Osteoblast (primary cell): ENCODE measurements at regions not wholly inside any gene's neighbourhood (a gene's known extent, or its start where the extent isn't known, plus 50 kb on each side); places are given as distances from the start of the nearest gene placed in this dataset.

Experiments used
- DNase-seq: peaks from one replicate; pipeline ENCODE4 v3.0.0; 2011; ENCODE audit warnings: low spot score, mixed read lengths; ENCODE audit not compliant: insufficient read length; ENCODE audit errors: missing footprints
- H2AFZ ChIP-seq: 2 replicates; pipeline ENCODE4 v1.6.0; 2011; ENCODE audit warnings: mild to moderate bottlenecking, low read length
- H3K27ac ChIP-seq: 2 replicates; pipeline ENCODE4 v1.5.1; 2011; ENCODE audit warnings: mild to moderate bottlenecking, low read depth, low read length, moderate library complexity
- H3K27me3 ChIP-seq: 2 replicates; pipeline ENCODE4 v1.6.0; 2012; ENCODE audit warnings: mild to moderate bottlenecking, control low read depth, inconsistent platforms, low read length, moderate library complexity; ENCODE audit not compliant: insufficient read depth
- H3K36me3 ChIP-seq: 2 replicates; pipeline ENCODE4 v1.5.1; 2011; ENCODE audit warnings: mild to moderate bottlenecking, low read length, control low read depth, moderate library complexity; ENCODE audit not compliant: insufficient read depth
- H3K4me1 ChIP-seq: 2 replicates; pipeline ENCODE4 v1.5.1; 2011; ENCODE audit warnings: mild to moderate bottlenecking, low read length, control low read depth, moderate library complexity; ENCODE audit not compliant: insufficient read depth
- H3K4me2 ChIP-seq: 2 replicates; pipeline ENCODE4 v1.6.0; 2011; ENCODE audit warnings: mild to moderate bottlenecking, low read length; ENCODE audit not compliant: insufficient read depth
- H3K4me3 ChIP-seq: fragments of 200-600 bp; sonication (generic); 3 replicates; pipeline ENCODE4 v1.5.1; 2012; ENCODE audit warnings: mild to moderate bottlenecking, low read length, inconsistent platforms; ENCODE audit not compliant: insufficient read depth
- H3K79me2 ChIP-seq: 2 replicates; pipeline ENCODE4 v1.6.0; 2012; ENCODE audit warnings: mild to moderate bottlenecking, low read length, control low read depth, inconsistent platforms; ENCODE audit not compliant: insufficient read depth
- H3K9me3 ChIP-seq: 2 replicates; pipeline ENCODE4 v1.5.1; 2011; ENCODE audit warnings: low read depth, low read length, control low read depth
- H4K20me1 ChIP-seq: 2 replicates; pipeline ENCODE4 v1.6.0; 2012; ENCODE audit warnings: mild to moderate bottlenecking, low read length, control low read depth; ENCODE audit not compliant: insufficient read depth
- TF ChIP-seq, protein P1 (sequence below): IDR thresholded peaks from 2 replicates; pipeline ENCODE4 v1.5.1; 2011; ENCODE audit warnings: mild to moderate bottlenecking, low read depth, low read length, moderate library complexity; ENCODE audit errors: extremely low read depth

DNA sequence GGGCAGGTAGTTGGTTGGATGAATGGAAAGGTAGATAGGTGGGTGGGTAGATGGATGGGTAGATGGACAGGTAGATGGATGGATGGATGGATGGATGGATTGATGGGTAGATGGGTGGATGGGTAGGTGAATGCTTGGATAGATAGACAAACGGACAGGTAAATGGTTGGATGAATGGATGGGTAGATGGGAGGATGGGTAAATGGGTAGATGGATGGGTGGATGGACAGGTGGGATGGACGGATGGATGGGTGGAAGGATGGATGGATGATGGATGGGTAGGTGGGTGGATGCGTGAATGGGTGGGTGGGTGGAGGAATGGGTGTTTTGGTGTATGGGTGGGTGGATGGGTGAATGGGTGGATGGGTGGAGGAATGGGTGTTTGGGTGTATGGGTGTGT, 50.1 kb upstream of the ASAP2 start:
- no peaks in the 10 kb centered on the region for H3K27me3 ChIP-seq
- H3K79me2 ChIP-seq: no peaks in the 10 kb centered on the region
- TF ChIP-seq, protein P1, sequence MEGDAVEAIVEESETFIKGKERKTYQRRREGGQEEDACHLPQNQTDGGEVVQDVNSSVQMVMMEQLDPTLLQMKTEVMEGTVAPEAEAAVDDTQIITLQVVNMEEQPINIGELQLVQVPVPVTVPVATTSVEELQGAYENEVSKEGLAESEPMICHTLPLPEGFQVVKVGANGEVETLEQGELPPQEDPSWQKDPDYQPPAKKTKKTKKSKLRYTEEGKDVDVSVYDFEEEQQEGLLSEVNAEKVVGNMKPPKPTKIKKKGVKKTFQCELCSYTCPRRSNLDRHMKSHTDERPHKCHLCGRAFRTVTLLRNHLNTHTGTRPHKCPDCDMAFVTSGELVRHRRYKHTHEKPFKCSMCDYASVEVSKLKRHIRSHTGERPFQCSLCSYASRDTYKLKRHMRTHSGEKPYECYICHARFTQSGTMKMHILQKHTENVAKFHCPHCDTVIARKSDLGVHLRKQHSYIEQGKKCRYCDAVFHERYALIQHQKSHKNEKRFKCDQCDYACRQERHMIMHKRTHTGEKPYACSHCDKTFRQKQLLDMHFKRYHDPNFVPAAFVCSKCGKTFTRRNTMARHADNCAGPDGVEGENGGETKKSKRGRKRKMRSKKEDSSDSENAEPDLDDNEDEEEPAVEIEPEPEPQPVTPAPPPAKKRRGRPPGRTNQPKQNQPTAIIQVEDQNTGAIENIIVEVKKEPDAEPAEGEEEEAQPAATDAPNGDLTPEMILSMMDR: no peak
- H3K4me1 ChIP-seq: no peaks in the 10 kb centered on the region
- no peak for DNase-seq
- H3K27ac ChIP-seq: no peak overlapping the region
- no peaks in the 10 kb centered on the region for H4K20me1 ChIP-seq
- no peak overlapping the region for H2AFZ ChIP-seq
- no peak overlapping the region for H3K4me3 ChIP-seq
- H3K4me2 ChIP-seq: no peak overlapping the region
- no peaks in the 10 kb centered on the region for H3K36me3 ChIP-seq
- H3K9me3 ChIP-seq: no peaks in the 10 kb centered on the region

DNA sequence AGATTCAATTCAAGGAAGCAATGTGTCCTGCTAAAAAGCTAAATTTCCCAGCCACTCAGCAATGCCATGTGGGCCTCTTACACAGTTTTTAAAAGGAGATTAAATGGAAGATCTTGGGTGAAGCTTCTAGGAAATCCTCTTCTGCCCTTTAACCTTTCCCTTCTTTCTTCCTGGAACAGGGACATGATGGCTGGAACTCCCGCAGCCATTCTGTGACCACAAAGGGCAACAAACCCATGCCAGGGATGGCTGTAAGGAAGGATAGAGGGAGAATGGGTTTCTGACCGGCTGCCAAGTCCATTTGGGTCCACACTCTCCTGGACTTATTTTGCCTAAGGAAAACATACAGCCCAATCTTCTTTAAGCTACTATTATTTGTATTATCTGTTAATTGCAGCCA, 52.6 kb upstream of the ASAP2 start:
- H3K27ac ChIP-seq: no peak overlapping the region
- H2AFZ ChIP-seq: no peak overlapping the region
- H3K4me2 ChIP-seq: no peak overlapping the region
- no peaks in the 10 kb centered on the region for H3K36me3 ChIP-seq
- H3K4me3 ChIP-seq: no peak overlapping the region
- H3K79me2 ChIP-seq: no peaks in the 10 kb centered on the region
- no peaks in the 10 kb centered on the region for H3K9me3 ChIP-seq
- no peaks in the 10 kb centered on the region for H3K4me1 ChIP-seq
- no peaks in the 10 kb centered on the region for H3K27me3 ChIP-seq
- no peak for DNase-seq
- H4K20me1 ChIP-seq: no peaks in the 10 kb centered on the region
- TF ChIP-seq, protein P1: no peak

DNA sequence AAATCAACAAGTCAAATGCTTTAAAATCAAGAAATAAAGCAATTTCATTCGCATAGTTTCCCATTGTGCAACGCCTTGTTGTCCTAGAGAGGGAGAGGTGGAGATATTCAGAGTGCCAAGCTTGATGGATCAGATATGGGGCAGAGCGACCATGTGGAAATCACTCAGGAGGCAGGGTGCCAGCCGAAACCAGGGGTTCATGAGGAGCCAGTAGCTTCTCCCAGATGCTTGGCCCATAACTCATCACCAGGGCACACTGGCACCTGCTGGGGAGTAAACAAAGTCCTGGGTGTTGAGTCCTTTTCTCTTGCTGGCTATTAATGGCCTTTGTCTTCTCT, 53.0 kb upstream of the ASAP2 start:
- Histone ChIP-seq H4K20me1 (no peaks in the 10 kb centered on the region), H3K4me2 (no peak overlapping the region), H2AFZ (peak overlapping the region; percentile 83), H3K36me3 (no peaks in the 10 kb centered on the region), H3K4me3 (no peak overlapping the region), H3K9me3 (no peaks in the 10 kb centered on the region), H3K27ac (no peak overlapping the region), H3K79me2 (no peaks in the 10 kb centered on the region), H3K4me1 (no peaks in the 10 kb centered on the region), H3K27me3 (no peaks in the 10 kb centered on the region)
- DNase-seq: peak; percentile 47
- TF ChIP-seq, protein P1: no peak

DNA sequence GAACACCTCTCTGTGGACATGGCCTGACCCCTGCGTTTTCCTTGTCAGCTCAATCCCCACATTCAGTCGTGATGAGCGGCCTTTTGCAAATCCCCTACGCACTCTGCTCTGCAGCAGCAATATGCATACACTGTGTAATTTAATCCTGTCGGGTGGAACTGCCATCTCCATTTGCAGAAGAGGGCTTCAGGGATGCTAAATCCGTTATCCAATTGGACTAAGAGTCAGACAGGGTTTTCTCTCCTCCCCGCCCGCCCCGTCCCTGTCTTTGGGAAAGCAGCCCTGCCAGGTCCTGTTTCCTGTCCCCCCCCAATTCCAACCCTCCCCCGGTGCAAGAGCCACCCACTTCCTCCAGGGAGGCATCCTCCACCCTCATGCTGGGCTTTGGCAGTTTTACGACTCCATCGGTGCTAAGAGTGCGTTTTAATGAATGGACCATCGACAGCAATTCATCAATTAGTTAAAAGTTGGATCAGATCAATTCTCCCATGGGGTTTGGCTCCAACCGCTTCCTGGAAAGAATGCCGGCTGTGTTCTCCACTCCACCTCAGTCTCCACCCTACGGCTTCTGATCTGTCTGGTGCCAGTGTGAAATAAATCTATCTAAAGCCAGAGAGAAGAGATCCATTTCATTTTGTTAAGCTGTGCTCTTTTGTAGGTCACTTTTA, 53.5 kb upstream of the ASAP2 start:
- no peaks in the 10 kb centered on the region for H4K20me1 ChIP-seq
- peak overlapping the region; percentile 83 for H2AFZ ChIP-seq
- no peaks in the 10 kb centered on the region for H3K4me1 ChIP-seq
- H3K27ac ChIP-seq: no peak overlapping the region
- peak; percentile 88 for DNase-seq
- peak overlapping the region; percentile 68 for H3K4me2 ChIP-seq
- H3K79me2 ChIP-seq: no peaks in the 10 kb centered on the region
- peak overlapping the region; percentile 5 for H3K4me3 ChIP-seq
- no peaks in the 10 kb centered on the region for H3K27me3 ChIP-seq
- TF ChIP-seq, protein P1: no peak
- no peaks in the 10 kb centered on the region for H3K36me3 ChIP-seq
- H3K9me3 ChIP-seq: no peaks in the 10 kb centered on the region
